ENCODE measurements at regions not wholly inside any gene's neighbourhood (a gene's known extent, or its start where the extent isn't known, plus 50 kb on each side); places are given as distances from the start of the nearest gene placed in this dataset.
"Not testable (repeated sequence)": the region's sequence is repeated elsewhere in the genome, so short reads cannot be mapped to it uniquely, and the experiment has no call there.

DNA sequence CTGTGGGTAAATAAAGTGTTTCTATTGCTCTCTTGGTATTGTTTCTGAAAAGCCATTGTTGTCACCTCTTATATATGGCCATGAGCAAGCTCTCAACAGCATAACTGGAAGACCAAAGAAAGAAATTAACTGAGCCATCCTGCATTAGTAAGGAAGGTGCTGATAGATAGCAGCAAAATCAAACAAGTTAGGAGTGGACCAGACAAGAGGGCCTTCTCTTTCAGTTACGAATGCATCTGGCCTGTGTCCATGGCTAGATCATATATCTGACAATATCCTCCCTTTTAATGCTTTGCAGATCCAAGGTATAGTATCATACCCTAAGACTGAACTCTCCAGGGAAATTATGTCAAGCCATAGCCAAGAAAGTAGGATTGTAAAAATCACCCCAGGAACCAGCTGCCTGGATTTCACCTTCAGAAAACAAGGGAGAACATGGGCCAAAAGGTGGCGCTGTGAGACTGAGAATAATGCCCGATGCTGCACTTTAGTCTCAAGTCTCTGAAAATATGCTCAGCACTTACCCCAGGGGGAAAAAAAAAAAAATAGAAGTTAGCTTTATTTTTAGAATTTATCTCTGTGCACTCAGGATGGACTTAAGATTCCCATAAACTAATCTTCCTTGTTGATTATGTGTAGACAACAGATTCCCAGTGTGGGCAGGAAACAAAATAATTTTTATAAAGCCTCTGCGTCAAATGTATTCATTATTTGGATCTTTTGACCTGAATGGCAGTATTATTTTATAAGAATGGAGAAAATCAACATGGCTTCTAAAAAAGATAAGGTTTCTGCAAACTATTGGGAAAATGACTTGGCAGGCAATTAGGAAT lies 415.1 kb downstream of the ETS1 start:
- DNase-seq (ENCODE audit: low read depth in 3 of 3, low spot score in 2 of 3): peak; percentile 65 to 79 (median 68)

DNA sequence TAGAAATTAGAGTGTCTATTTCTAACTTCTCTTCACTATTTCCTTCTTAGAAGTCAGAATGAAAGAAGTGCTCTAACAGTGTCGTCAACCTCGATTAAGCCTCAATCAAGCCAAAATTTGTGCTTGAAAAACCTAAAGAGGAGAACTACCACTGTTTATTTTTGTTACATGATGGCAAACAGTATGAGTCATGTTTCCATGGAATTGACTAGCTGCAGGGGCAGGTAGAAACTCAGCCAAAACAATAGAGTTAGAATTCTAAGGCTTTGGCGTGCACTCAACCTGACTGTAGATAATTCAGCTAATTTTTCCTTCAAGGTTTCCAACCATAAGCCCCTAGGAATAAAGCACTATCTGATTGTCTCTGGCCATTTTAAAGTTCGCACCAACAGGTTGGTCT lies 415.9 kb downstream of the ETS1 start:
- no peak for DNase-seq (ENCODE audit: low read depth in 3 of 3, low spot score in 2 of 3)

DNA sequence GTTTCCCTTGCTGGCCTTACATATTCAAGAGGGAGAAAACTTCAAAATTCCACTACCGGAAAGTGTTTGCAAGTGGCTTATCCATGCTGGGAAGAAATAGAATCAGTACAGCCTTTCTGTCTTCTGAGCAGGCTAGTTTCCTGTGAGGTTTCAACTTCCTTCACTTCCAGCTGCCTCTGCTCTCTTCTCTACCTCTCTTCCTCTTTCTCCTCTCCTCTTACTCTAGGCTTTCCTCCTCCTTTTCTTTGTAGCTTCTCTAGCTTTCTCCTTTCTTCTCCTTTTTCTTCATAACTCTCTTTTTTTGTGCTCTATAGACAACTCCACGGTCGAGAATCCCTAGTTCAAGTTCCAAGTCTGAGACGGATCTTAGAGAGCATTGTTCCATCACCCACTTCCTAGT lies 421.8 kb downstream of the ETS1 start:
- DNase-seq (ENCODE audit: low read depth in 3 of 3, low spot score in 2 of 3): no peak

DNA sequence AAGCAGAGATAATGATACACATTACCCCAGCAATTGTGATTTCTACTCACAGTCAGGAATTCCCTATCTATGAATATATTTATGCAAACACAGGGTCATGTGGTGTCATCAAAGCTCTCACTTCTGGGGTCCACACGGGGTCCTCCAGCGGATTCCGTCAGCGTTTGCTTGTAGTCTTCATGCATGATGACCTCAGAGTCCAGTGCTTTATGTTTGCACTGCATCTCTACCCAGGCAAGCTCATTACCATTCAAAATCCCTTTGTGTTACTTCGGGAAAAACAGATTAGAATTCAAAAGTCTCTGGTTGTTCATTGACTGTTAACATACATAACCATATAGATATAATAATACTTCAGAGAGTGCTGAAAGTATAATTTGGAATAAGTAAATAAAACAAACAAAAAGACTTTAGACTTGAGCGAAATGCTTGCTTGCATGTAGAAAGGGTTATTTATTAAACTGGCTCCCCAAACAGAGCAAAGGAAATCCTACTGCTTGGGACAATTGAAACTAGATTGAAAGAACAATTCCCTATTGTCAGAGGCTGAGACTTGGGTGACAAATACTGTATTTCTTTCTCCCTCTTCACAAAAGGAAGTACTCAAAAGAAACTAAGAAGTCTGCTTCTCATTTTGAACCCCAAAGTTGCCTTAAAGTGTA lies 423.1 kb downstream of the ETS1 start:
- no peak for DNase-seq (ENCODE audit: low read depth in 3 of 3, low spot score in 2 of 3)

DNA sequence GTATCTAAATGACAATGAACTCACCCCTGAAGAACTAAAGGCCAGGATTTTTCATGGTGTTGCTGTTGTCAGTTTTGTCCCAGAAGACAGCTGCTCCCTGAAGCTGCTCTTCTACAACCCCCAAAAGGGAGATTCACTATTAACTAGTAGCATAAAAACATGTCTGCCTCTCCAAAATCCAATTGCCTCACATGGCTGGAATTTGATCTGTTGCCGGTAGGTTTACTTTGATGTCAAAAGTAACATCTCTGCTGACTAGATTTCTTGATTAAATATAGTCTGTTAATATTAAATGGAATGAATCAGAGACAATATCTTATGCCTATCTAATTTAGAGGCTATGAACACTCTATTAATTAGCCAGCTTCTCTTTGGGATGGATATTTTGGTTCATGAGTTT lies 425.4 kb downstream of the ETS1 start:
- no peak for DNase-seq (ENCODE audit: low read depth in 3 of 3, low spot score in 2 of 3)

DNA sequence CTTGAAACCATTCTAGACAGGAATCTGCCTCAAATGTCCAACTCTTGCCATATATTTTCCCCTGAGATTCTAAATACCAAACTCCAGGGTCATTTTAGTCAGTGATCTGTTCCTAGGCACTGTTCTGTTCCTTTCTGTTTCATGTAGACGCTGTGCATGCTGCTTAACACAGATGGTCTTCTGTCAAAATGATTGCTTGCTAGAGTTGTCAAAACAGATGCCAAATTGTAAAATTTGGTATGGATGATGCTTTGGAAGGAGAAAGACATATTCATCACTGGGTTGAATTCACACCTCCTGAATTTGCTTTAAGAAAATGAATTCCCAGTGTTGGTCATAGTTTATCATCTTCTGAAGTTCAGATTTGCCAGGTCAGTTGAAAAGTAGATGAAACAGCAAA lies 425.9 kb downstream of the ETS1 start:
- DNase-seq (ENCODE audit: low read depth in 3 of 3, low spot score in 2 of 3): no peak

DNA sequence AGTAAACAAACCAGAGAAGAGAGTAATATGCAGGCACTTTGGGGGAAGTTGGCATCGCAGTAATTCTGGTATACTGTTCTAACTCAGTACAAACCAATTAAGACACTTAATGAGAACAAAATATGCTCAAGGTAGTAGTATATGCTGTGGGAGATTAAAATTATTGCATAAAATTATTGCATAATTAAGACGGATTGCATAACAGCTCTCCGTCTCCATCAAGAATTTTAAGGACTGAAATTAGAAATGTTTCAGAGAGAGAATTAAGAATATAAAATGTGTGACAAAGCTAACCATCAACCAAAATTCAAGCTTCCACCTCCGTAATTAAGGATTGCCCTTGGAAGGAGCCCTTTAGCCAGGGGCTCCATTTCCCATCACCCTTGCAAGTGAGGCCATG lies 428.5 kb downstream of the ETS1 start:
- DNase-seq (ENCODE audit: low read depth in 3 of 3, low spot score in 2 of 3): no peak

DNA sequence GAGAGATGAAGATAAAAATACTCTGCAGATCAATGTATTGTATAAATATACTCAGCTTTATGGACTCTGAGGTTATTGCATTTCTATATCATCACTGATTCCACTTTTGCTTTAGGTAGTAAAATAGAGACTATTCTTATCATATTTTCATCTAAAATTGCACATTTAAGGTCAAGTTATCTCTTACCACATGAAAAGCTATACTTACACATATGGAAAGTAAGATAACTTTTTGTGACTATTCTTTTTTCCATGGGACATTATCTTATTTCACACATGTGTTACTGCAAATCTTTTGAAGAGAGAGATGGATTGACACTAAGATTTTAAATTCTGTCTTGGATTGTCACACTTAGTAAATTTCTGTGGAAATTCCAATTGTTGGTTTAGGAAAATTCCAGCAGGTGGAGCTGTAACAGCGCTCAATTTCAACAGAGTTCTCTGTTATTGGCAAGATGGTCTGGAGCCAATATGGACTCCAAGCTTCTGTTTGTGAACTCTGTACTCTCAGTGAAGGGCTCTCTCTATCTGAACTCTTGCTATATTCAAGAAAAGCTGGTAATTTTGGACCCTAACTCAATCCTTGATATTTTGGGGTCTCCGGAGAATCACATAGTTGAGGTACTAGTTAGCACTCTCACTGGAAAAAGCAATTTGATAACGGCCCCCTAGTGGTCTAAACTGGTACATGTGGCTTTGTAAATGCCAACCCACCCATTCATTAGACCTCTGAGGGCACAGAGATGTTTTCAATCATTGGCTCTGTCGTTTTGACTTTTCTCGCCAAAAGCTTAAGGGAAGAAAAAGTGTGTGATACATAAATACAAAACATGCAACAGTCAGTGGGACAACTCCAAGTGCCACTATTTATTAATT lies 429.7 kb downstream of the ETS1 start:
- peak; percentile 70 to 80 (median 71) for DNase-seq (ENCODE audit: low read depth in 3 of 3, low spot score in 2 of 3)

DNA sequence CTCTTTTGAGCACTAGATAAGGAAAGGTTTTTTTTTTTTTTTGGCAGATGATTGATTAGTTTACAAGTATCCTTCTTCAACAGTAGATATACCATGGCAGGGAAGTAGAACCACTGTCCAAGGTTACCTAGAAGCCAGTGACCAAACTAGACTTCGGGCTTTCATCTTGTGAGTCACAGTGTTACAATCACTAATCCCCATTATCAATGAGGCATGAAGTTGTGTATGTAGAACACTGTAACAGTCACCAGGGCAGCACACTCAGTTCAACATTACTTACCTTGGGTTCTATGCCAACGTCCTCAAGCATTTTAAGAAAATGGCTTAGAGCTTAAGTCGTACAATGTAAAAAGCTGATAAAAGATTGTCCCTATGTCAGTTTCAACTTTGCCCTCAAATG lies 430.9 kb downstream of the ETS1 start:
- DNase-seq (ENCODE audit: low read depth in 3 of 3, low spot score in 2 of 3): no peak

DNA sequence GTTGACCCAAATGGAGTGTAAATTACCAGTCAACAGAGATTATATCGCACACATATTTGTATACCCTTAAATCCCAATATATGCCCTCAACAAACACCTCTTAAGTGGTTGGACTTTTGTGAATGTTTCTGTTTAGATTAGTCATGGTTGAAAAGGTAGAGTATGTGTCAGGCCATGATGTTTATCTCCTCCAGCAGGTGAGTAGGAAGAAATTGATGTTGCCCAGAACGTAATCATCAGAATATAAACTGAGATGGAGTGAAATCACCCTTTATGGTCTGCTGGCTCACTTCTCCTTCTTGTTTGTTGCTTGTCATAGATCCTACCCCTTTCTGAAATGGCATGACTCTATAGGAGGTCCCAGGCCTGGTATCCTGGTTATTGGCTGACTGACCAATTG lies 431.8 kb downstream of the ETS1 start:
- no peak for DNase-seq (ENCODE audit: low read depth in 3 of 3, low spot score in 2 of 3)

DNA sequence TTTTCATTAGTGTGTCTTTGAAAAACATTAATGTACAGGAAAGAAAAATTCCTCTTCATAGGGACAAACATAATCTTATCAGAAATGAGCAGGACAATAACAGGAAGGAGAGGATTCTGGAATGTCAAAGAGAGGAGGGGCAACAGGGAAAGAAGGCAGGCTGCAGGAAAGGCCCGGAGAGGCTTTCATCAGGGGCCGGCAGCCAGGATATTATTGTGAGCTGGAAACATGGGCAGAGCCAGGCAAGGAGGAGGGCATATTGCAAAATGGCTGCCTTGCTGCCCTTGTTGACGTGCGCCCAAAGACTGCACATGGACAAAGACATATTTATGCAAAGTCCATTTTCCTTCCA lies 433.7 kb downstream of the ETS1 start:
- no peak for DNase-seq (ENCODE audit: low read depth in 3 of 3, low spot score in 2 of 3)

DNA sequence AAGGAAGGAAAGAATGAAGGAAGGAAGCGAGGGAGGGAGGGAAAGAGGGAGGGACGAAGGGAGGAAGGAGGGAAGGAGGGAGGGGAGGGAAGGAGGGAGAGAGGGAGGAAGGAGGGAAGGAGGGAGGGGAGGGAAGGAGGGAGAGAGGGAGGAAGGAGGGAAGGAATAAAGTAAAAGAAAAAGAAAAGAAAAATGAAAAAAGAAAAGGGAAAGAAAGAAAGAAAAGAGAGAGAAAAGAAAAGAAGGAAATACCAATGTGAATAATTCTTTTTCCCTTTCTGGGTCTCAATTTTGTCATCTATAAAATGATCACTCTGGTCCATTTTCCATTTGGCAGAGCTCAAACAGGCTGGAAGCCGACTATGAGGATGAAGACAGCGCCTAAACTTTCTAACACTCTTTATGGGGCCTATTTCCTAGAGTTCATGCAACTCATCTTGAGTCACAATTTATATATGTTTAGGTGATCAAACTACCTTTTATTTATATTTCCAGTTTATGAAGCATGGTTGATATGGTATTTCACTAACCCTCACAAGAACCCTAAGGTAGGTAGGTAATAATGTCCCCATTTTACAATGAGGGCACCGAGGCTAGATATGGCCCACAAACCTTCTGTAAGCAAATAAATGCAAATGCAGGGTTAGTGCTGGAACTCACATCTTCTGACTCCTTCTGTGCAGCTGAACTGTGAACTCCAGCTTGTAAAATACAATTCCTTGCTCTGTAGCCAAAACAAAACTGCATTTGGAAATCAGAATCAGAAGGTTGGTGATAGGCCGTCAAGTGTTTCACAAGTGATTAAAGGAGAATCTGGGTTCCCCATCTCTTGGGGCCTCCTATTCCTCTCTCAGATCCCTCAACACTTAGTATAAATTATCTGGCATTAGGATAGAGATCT lies 434.3 kb downstream of the ETS1 start:
- no peak for DNase-seq (ENCODE audit: low read depth in 3 of 3, low spot score in 2 of 3)

DNA sequence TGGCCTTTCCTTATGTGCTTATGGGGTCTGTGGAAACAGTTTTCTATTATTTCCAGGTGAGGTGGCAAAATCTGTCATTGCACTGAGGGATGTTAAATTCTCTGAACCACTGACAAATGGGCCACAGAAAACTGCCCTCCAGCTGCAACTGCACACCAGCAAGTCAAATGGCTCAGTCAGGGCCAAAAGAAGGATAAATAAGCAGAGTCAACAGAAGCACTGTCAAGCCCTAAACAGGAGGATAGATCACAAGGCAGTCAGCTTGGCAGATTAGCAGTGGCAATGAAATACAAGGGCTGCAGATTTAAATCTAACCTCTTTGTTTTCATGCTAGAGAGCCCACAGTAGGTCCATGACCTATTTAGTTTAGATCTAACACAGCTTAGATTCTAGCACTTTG lies 435.6 kb downstream of the ETS1 start:
- DNase-seq (ENCODE audit: low read depth in 3 of 3, low spot score in 2 of 3): no peak

DNA sequence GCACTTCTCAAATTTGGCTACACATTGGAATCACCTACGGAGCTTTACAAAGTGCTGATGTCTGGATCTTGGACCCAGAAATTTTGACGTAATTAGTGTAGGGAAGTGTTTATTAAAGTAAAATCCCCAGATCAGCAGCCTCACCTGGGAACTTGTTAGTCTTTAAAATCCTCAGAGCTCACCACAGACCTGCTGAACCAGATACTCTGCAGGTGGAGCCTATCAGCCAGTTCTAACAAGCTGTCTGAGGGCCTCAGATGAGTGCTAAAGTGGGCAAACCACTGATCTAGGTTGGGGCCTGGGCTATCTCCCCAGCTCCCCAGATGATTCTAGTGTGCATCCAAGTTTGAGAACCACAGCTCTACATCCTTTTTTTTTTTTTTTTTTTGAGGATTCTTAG lies 436.0 kb downstream of the ETS1 start:
- no peak for DNase-seq (ENCODE audit: low read depth in 3 of 3, low spot score in 2 of 3)

DNA sequence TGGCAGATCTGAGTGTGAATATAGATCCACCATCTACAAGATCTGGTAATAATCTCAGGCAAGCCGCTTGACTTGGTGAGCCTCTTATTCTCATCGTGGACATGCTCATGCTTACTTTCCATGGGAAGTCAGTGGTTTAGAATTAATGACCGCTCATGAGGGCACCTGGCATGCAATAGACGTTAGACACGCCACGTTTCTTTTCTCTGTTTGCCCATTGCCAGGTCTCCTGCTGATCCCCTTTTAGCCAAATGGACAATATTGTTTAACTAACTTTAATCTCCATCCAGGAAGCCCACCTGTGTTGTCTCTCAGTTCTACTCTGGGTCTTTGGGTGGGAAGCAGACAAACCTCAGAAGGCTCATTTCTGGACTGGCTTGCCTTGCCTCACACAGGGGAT lies 439.1 kb downstream of the ETS1 start:
- no peak for DNase-seq (ENCODE audit: low read depth in 3 of 3, low spot score in 2 of 3)

DNA sequence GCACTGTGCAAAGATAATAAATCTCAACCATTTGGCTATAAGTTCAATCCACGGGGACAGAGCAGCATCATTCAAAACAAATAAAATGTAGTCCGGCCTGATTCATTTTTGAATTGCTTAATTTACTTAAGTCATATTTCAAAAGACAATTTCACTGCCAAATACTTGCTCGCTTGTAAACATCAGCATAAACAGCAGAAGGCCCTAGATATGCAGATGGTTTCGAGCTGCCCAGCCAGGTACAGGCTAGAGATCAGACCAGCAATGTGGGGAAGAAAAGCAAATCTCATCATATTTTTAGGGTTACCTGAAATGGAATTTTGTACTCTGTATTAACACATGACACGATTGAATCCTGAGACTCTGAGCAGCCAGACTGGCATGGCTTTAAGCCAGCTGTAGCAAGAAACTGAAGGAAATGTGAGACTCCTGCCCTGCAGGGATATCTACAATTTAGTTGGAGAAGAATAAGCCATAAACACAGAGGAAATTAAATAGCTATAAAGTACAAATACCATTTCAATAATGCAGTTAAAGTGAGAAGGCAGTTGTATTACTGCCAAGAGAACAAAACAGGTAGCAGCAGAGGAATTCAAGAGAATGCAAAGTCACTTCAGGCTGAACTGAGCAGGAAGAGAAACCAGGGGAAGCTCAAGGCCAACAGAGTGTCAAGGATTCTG lies 440.3 kb downstream of the ETS1 start:
- no peak for DNase-seq (ENCODE audit: low read depth in 3 of 3, low spot score in 2 of 3)

DNA sequence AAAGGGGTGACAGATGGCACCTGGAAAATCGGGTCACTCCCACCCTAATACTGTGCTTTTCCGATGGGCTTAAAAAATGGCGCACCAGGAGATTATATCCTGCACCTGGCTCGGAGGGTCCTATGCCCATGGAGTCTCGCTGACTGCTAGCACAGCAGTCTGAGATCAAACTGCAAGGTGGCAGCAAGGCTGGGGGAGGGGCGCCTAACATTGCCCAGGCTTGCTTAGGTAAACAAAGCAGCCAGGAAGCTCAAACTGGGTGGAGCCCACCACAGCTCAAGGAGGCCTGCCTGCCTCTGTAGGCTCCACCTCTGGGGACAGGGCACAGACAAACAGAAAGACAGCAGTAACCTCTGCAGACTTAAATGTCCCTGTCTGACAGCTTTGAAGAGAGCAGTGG lies 447.1 kb downstream of the ETS1 start:
- not testable (repeated sequence) for DNase-seq (ENCODE audit: low read depth in 3 of 3, low spot score in 2 of 3)

DNA sequence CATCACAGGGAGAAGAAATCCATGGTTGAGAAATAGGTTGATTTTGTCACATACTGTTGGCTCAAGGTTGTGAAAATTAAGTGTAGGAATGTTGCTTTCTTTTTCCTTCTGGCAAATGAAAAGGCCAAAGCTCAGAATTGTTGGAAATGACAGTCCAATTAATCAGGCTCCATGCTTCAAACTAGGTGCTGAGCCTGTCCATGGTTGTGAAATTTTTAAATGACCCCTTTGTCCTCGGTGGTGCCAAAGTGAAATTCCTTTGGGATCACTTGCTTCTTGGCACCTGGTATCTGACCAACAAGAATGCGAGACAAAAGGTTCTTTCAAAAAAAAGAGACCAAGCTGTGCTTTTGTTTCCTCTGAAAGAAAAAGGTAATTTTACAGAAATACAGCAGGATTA lies 451.9 kb downstream of the ETS1 start:
- no peak for DNase-seq (ENCODE audit: low read depth in 3 of 3, low spot score in 2 of 3)

DNA sequence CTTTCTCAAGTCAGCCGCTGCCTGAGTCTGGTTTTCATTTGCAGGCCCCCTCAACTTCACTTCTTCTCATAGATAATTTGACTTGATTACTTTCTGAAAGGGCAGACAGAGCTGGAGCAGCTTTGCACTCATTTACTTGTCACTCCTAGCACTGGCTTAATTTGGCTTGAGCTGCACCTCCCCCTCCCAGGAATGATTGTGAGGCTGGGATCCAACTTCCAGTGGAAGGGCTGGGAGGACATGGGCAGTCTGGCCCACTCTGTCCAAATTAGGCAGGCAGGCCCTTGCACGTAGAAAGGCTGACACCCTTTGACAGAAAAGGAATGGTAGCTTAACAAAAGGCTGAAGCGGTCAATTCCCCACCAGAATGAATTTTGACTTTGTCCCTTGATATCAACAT lies 453.9 kb downstream of the ETS1 start:
- DNase-seq (ENCODE audit: low read depth in 3 of 3, low spot score in 2 of 3): no peak

DNA sequence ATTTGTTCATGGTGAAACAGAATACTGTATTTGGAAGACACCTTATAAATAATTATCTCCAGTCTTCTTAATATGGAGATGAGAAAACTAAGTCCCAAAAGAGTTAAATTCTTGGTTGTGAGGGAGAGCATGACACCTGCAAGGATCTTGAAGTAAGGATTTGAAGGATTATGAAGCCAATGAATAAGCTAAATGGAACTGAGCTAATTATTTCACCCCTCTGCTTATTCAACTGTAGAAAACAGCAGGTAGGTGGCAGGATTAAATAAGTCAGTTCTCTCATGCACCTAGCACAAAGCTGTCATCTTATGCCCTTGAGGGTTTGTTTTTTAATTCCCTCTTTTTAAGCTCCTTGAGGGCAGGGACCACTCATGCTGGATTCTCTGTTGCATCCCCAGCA lies 457.3 kb downstream of the ETS1 start:
- no peak for DNase-seq (ENCODE audit: low read depth in 3 of 3, low spot score in 2 of 3)
